ENCODE measurements at regions not wholly inside any gene's neighbourhood (a gene's known extent, or its start where the extent isn't known, plus 50 kb on each side); places are given as distances from the start of the nearest gene placed in this dataset.

GRCh38 chr2:105989070-105989469, 205.0 kb downstream of the UXS1 start:
- Histone ChIP-seq H4K20me1 (ENCODE audit: insufficient read depth, low read length) (no peaks in the 10 kb centered on the region), H2AFZ (ENCODE audit: low read length) (no peak overlapping the region), H3K27me3 (replicated peaks; ENCODE audit: insufficient read depth, low read length) (no peaks in the 10 kb centered on the region), H3K36me3 (replicated peaks; ENCODE audit: insufficient read depth, low read length) (no peaks in the 10 kb centered on the region), H3K4me1 (ENCODE audit: low read length) (0 out of 2 replicates have a peak, but pooled peaks cover 3% of the 10 kb centered on the region), H3K9me3 (replicated peaks; ENCODE audit: insufficient read depth, low read length) (no peaks in the 10 kb centered on the region), H3K4me2 (ENCODE audit: low read depth, low read length) (no peak overlapping the region), H3K4me3 (ENCODE audit: low read length) (no peak overlapping the region), H3K9ac (ENCODE audit: low read length) (no peak overlapping the region), H3K79me2 (ENCODE audit: low read length) (no peaks in the 10 kb centered on the region), H3F3A (ENCODE audit: insufficient read depth, low read length) (no peaks in the 10 kb centered on the region), H3K27ac (ENCODE audit: low read length) (no peak overlapping the region), H3K9me2 (replicated peaks; ENCODE audit: insufficient read depth, low read length) (no peaks in the 10 kb centered on the region)
- TF ChIP-seq CTCF (IDR thresholded peaks at IDR 0.05; ENCODE audit: low read length), result no peak
- TF ChIP-seq EZH2phosphoT487 (IDR thresholded peaks at IDR 0.05; ENCODE audit: low read length), result no peak
- TF ChIP-seq EZH2 (optimal IDR thresholded peaks at IDR 0.05; ENCODE audit: low read depth, low read length), result no peak
- DNase-seq, result no peak

- Histone ChIP-seq H3K79me2 (ENCODE audit: low read length) (no peaks in the 10 kb centered on the region), H3F3A (ENCODE audit: insufficient read depth, low read length) (no peaks in the 10 kb centered on the region), H3K4me2 (ENCODE audit: low read depth, low read length) (no peak overlapping the region), H3K4me1 (ENCODE audit: low read length) (peaks cover 3% of the 10 kb centered on the region; the same call in 1 of the 2 replicates), H3K4me3 (ENCODE audit: low read length) (no peak overlapping the region), H3K9me3 (replicated peaks; ENCODE audit: insufficient read depth, low read length) (no peaks in the 10 kb centered on the region), H3K9ac (ENCODE audit: low read length) (no peak overlapping the region), H3K27ac (ENCODE audit: low read length) (no peak overlapping the region), H2AFZ (ENCODE audit: low read length) (no peak overlapping the region), H3K27me3 (replicated peaks; ENCODE audit: insufficient read depth, low read length) (no peaks in the 10 kb centered on the region), H3K36me3 (replicated peaks; ENCODE audit: insufficient read depth, low read length) (no peaks in the 10 kb centered on the region), H4K20me1 (ENCODE audit: insufficient read depth, low read length) (no peaks in the 10 kb centered on the region), H3K9me2 (replicated peaks; ENCODE audit: insufficient read depth, low read length) (no peaks in the 10 kb centered on the region)
- TF ChIP-seq CTCF (IDR thresholded peaks at IDR 0.05; ENCODE audit: low read length), result no peak
- no peak for TF ChIP-seq EZH2phosphoT487 (IDR thresholded peaks at IDR 0.05; ENCODE audit: low read length)
- no peak for TF ChIP-seq EZH2 (optimal IDR thresholded peaks at IDR 0.05; ENCODE audit: low read depth, low read length)
- no peak for DNase-seq
Observed at GRCh38 chr2:105977807-105978206, 216.3 kb downstream of the UXS1 start.

GRCh38 chr2:105977212-105977611, 216.9 kb downstream of the UXS1 start:
- no peak overlapping the region for H3K4me3 ChIP-seq (ENCODE audit: low read length)
- H3K79me2 ChIP-seq (ENCODE audit: low read length), result no peaks in the 10 kb centered on the region
- H3K4me2 ChIP-seq (ENCODE audit: low read depth, low read length), result no peak overlapping the region
- no peaks in the 10 kb centered on the region for H3K36me3 ChIP-seq (replicated peaks; ENCODE audit: insufficient read depth, low read length)
- H3K27ac ChIP-seq (ENCODE audit: low read length), result no peak overlapping the region
- H3K9me2 ChIP-seq (replicated peaks; ENCODE audit: insufficient read depth, low read length), result no peaks in the 10 kb centered on the region
- no peak for TF ChIP-seq EZH2 (optimal IDR thresholded peaks at IDR 0.05; ENCODE audit: low read depth, low read length)
- peaks cover 9% of the 10 kb centered on the region for H3K4me1 ChIP-seq (ENCODE audit: low read length)
- H3F3A ChIP-seq (ENCODE audit: insufficient read depth, low read length), result no peaks in the 10 kb centered on the region
- no peak overlapping the region for H3K9ac ChIP-seq (ENCODE audit: low read length)
- no peak for DNase-seq
- H2AFZ ChIP-seq (ENCODE audit: low read length), result no peak overlapping the region
- H4K20me1 ChIP-seq (ENCODE audit: insufficient read depth, low read length), result no peaks in the 10 kb centered on the region
- H3K9me3 ChIP-seq (replicated peaks; ENCODE audit: insufficient read depth, low read length), result no peaks in the 10 kb centered on the region
- H3K27me3 ChIP-seq (replicated peaks; ENCODE audit: insufficient read depth, low read length), result no peaks in the 10 kb centered on the region

- no peak overlapping the region for H2AFZ ChIP-seq (ENCODE audit: low read length)
- H3K4me2 ChIP-seq (ENCODE audit: low read depth, low read length), result no peak overlapping the region
- H4K20me1 ChIP-seq (ENCODE audit: insufficient read depth, low read length), result no peaks in the 10 kb centered on the region
- peaks cover 22% of the 10 kb centered on the region for H3K4me1 ChIP-seq (ENCODE audit: low read length)
- no peak overlapping the region for H3K4me3 ChIP-seq (ENCODE audit: low read length)
- H3K79me2 ChIP-seq (ENCODE audit: low read length), result no peaks in the 10 kb centered on the region
- no peak for DNase-seq
- H3K9me2 ChIP-seq (replicated peaks; ENCODE audit: insufficient read depth, low read length), result no peaks in the 10 kb centered on the region
- H3K27me3 ChIP-seq (replicated peaks; ENCODE audit: insufficient read depth, low read length), result no peaks in the 10 kb centered on the region
- TF ChIP-seq EZH2 (optimal IDR thresholded peaks at IDR 0.05; ENCODE audit: low read depth, low read length) (no peak), CTCF (IDR thresholded peaks at IDR 0.05; ENCODE audit: low read length) (no peak), EZH2phosphoT487 (IDR thresholded peaks at IDR 0.05; ENCODE audit: low read length) (no peak)
- no peaks in the 10 kb centered on the region for H3K9me3 ChIP-seq (replicated peaks; ENCODE audit: insufficient read depth, low read length)
- no peak overlapping the region for H3K9ac ChIP-seq (ENCODE audit: low read length)
- no peaks in the 10 kb centered on the region for H3K36me3 ChIP-seq (replicated peaks; ENCODE audit: insufficient read depth, low read length)
- no peak overlapping the region for H3K27ac ChIP-seq (ENCODE audit: low read length)
- H3F3A ChIP-seq (ENCODE audit: insufficient read depth, low read length), result no peaks in the 10 kb centered on the region
Observed at GRCh38 chr2:105974812-105975211, 219.3 kb downstream of the UXS1 start.

Measured in MM.1S (cell line).